GM12878 (cell line): ENCODE measurements at regions not wholly inside any gene's neighbourhood (a gene's known extent, or its start where the extent isn't known, plus 50 kb on each side); places are given as distances from the start of the nearest gene placed in this dataset.

ENCODE experiments used
- ATAC-seq: fragments of 200-7000 bp; cut with Tn5 transposase; 3 replicates; pipeline ENCODE4 v1.9.1; 2020; ENCODE audit warnings: mild to moderate bottlenecking, moderate library complexity
- BruUV-seq: library from RNA; stranded (reverse); fragments of 400-500 nt; replicated peaks from 2 replicates; lab custom pipeline; 2021; lab: Mats Ljungman, UMichigan
- CTCF ChIA-PET: fragments of 300-600 bp; sonication (Branson Sonifier 250); formaldehyde crosslinking; extraction: SDS; loops from one replicate; lab custom pipeline; 2021; ENCODE audit warnings: inconsistent platforms; lab: Yijun Ruan, JAX
- POLR2A ChIA-PET: fragments of 350-600 bp; formaldehyde crosslinking; extraction: SDS; loops from one replicate; lab custom pipeline; 2021; ENCODE audit warnings: inconsistent platforms; lab: Charles Lee
- RAD21 ChIA-PET: fragments of 300-600 bp; sonication (Branson Sonifier 250); formaldehyde crosslinking; loops from one replicate; lab custom pipeline; 2023; ENCODE audit warnings: antibody characterized with exemption; ENCODE audit not compliant: unreplicated experiment; lab: Charles Lee
- SMC1A ChIA-PET: fragments of 300-600 bp; sonication (Branson Sonifier 250); formaldehyde crosslinking; loops from one replicate; lab custom pipeline; 2023; ENCODE audit not compliant: unreplicated experiment, uncharacterized antibody; lab: Charles Lee
- DNase-seq: peaks from one replicate; pipeline ENCODE4 v3.0.0-alpha.2; 2011; ENCODE audit warnings: low read depth, low spot score
- FAIRE-seq: peaks from 3 replicates; lab custom pipeline; 2011; peaks lifted over from hg19 to GRCh38; lab: Jason Lieb, UNC
- H2AFZ ChIP-seq: 2 replicates; pipeline ENCODE4 v1.6.0; 2011; ENCODE audit warnings: low read depth, low read length, control low read depth; ENCODE audit not compliant: control insufficient read depth
- H3K27ac ChIP-seq: 2 replicates; pipeline ENCODE4 v1.5.1; 2011; ENCODE audit warnings: control low read depth; ENCODE audit not compliant: control insufficient read depth, insufficient read depth
- H3K27me3 ChIP-seq, 2 experiments: replicated peaks in 1 of 2; 2 replicates each; pipeline versions ENCODE4 v1.6.0 to v1.6.1; 2011; ENCODE audit warnings: low read length in 1 of 2; ENCODE audit not compliant: control insufficient read depth in 2 of 2, insufficient read depth in 2 of 2
- H3K36me3 ChIP-seq, 2 experiments: 2 replicates each; pipeline ENCODE4 v1.5.1; 2011; ENCODE audit warnings: low read length in 1 of 2; ENCODE audit not compliant: control insufficient read depth in 2 of 2, insufficient read depth in 2 of 2
- H3K4me1 ChIP-seq: 2 replicates; pipeline ENCODE4 v1.6.1; 2011; ENCODE audit warnings: mild to moderate bottlenecking, low read length, moderate library complexity, mixed read lengths; ENCODE audit not compliant: control insufficient read depth, insufficient read depth
- H3K4me2 ChIP-seq: 2 replicates; pipeline ENCODE4 v1.6.0; 2011; ENCODE audit warnings: control low read depth; ENCODE audit not compliant: control insufficient read depth, insufficient read depth
- H3K4me3 ChIP-seq: fragments of 200-600 bp; sonication (generic); 2 replicates; pipeline ENCODE4 v1.5.1; 2016
- H3K79me2 ChIP-seq: 2 replicates; pipeline ENCODE4 v1.6.0; 2011; ENCODE audit warnings: low read length; ENCODE audit not compliant: control insufficient read depth, insufficient read depth
- H3K9ac ChIP-seq: 2 replicates; pipeline ENCODE4 v1.8.0; 2011; ENCODE audit warnings: low read length, control low read depth, mixed read lengths; ENCODE audit not compliant: control insufficient read depth, insufficient read depth
- H3K9me3 ChIP-seq: replicated peaks from 3 replicates; pipeline ENCODE4 v1.5.1; 2011; ENCODE audit warnings: mild to moderate bottlenecking, low read length; ENCODE audit not compliant: control insufficient read depth, insufficient read depth
- H4K20me1 ChIP-seq: 2 replicates; pipeline ENCODE4 v1.6.0; 2011; ENCODE audit not compliant: control insufficient read depth, insufficient read depth
- BCL11A ChIP-seq: IDR thresholded peaks from 2 replicates; pipeline ENCODE4 v1.6.1; 2011; ENCODE audit warnings: low read depth, low read length
- E4F1 ChIP-seq: fragments of 450-650 bp; IDR thresholded peaks from 2 replicates; pipeline ENCODE4 v1.6.1; 2018; ENCODE audit warnings: borderline replicate concordance, mild to moderate bottlenecking; ENCODE audit not compliant: partially characterized antibody
- ESRRA ChIP-seq: IDR thresholded peaks from 2 replicates; pipeline ENCODE4 v1.6.1; 2012; ENCODE audit warnings: mild to moderate bottlenecking, low read length, improper control_type of control experiment
- ZNF592 ChIP-seq: fragments of 450-650 bp; IDR thresholded peaks from 2 replicates; pipeline ENCODE4 v1.6.1; 2017; ENCODE audit warnings: mild to moderate bottlenecking, moderate library complexity
- WGBS: methylation state at CpG from one replicate; pipeline ENCODE4 v1.1.6; 2016; ENCODE audit warnings: low lambda C conversion rate; ENCODE audit not compliant: insufficient replicate concordance, insufficient coverage; ENCODE audit errors: missing lambda C conversion rate; 5-methylcytosine and 5-hydroxymethylcytosine counted together
- in situ Hi-C: fragments of 300-500 bp; cut with MboI; formaldehyde crosslinking; loops from 9 replicates; pipeline ENCODE4 v1.14.3; 2018; ENCODE audit warnings: mixed read lengths
- intact Hi-C: fragments of 100-400 bp; cut with micrococcal nuclease; formaldehyde crosslinking; loops from one replicate; pipeline ENCODE4 v1.14.2; 2022; ENCODE audit not compliant: unreplicated experiment

GRCh38 chr16:51440131-51440889 is 289.2 kb upstream of the SALL1 start (continued):
- no peak for TF ChIP-seq E4F1
- TF ChIP-seq, all 136 proteins: peak for 0

- RAD21 ChIA-PET = no interaction called here
- Histone ChIP-seq H4K20me1 (no peaks in the 10 kb centered on the region), H3K27ac (no peak overlapping the region), H3K9me3 (no peaks in the 10 kb centered on the region), H3K4me3 (no peak overlapping the region), H3K36me3 (no peaks in the 10 kb centered on the region), H3K4me1 (no peaks in the 10 kb centered on the region), H3K9ac (no peak overlapping the region), H2AFZ (no peak overlapping the region), H3K27me3 (no peaks in the 10 kb centered on the region; a peak in 1 of 4 replicates), H3K79me2 (no peaks in the 10 kb centered on the region), H3K4me2 (no peak overlapping the region)
- BruUV-seq = no TSS peak
- DNase-seq = no peak
- SMC1A ChIA-PET = interaction anchor here (1.9 kb wide), 1 partner anchor 31 kb away, joined by 4 read pairs; no protein-coding TSS in a partner anchor
- 11% methylated on average over 5 of the region's 5 CpGs for WGBS
- in situ Hi-C loops = no loop called here
- FAIRE-seq = no peak
- POLR2A ChIA-PET = interaction anchor here (0.5 kb wide), 1 partner anchor 25 kb away, joined by 3 read pairs; no protein-coding TSS in a partner anchor
- CTCF ChIA-PET = interaction anchor here (1.0 to 3.0 kb wide), 2 partner anchors 8 to 14 kb away, joined by 3 to 13 read pairs; no protein-coding TSS in a partner anchor
- ATAC-seq = no peak
- TF ChIP-seq ESRRA = no peak
- TF ChIP-seq BCL11A = no peak
- no peak for TF ChIP-seq ZNF592
- intact Hi-C loops = no loop called here
Measured at GRCh38 chr16:51439271-51439670, 288.2 kb upstream of the SALL1 start.
